ENCODE measurements at regions not wholly inside any gene's neighbourhood (a gene's known extent, or its start where the extent isn't known, plus 50 kb on each side); places are given as distances from the start of the nearest gene placed in this dataset.

- TF ChIP-seq POLR2A (IDR thresholded peaks at IDR 0.05), result no peak
- TF ChIP-seq EP300 (IDR thresholded peaks at IDR 0.05), result no peak
Measured at GRCh38 chr18:43868497-43868995, 591.3 kb upstream of the SYT4 start.
